Urinary bladder (tissue), 3 donors: ENCODE measurements at regions not wholly inside any gene's neighbourhood (a gene's known extent, or its start where the extent isn't known, plus 50 kb on each side); places are given as distances from the start of the nearest gene placed in this dataset.

Experiments
- DNase-seq: peaks from one replicate; pipeline ENCODE4 v3.0.0-alpha.2; 2015; ENCODE audit errors: extremely low spot score
- H3K27ac ChIP-seq: one replicate; pipeline ENCODE4 v1.5.1; 2013; ENCODE audit warnings: low read depth, mild to moderate bottlenecking, moderate library complexity
- H3K36me3 ChIP-seq: one replicate; pipeline ENCODE4 v1.6.1; 2013; ENCODE audit warnings: mild to moderate bottlenecking, moderate library complexity; ENCODE audit not compliant: insufficient read depth
- H3K4me1 ChIP-seq: one replicate; pipeline ENCODE4 v1.6.1; 2013; ENCODE audit warnings: mild to moderate bottlenecking, moderate library complexity; ENCODE audit not compliant: insufficient read depth
- H3K4me3 ChIP-seq: one replicate; pipeline ENCODE4 v1.5.1; 2013; ENCODE audit warnings: low read depth, low read length
- WGBS: extraction: QIAGEN DNeasy Blood & Tissue Kit; methylation state at CpG from one replicate; pipeline ENCODE4 v1.1.7; 2013; 5-methylcytosine and 5-hydroxymethylcytosine counted together
- donor health status: healthy with polysubstance abuse.
- donor health status: healthy.

- H3K4me1 ChIP-seq: peaks cover 3% of the 10 kb centered on the region
- H3K36me3 ChIP-seq: no peaks in the 10 kb centered on the region
- WGBS: 79% methylated on average over 1 of the region's 1 CpG
- H3K4me3 ChIP-seq: no peak overlapping the region
- no peak for DNase-seq
- H3K27ac ChIP-seq: no peak overlapping the region
Measured at GRCh38 chr2:138435701-138436100, 65.9 kb upstream of the SPOPL start.

- no peak for DNase-seq
- no peaks in the 10 kb centered on the region for H3K36me3 ChIP-seq
- no peak overlapping the region for H3K4me3 ChIP-seq
- 93% methylated on average over 2 of the region's 2 CpGs for WGBS
- H3K4me1 ChIP-seq: peaks cover 2% of the 10 kb centered on the region
- H3K27ac ChIP-seq: no peak overlapping the region
Measured at GRCh38 chr2:138439733-138440132, 61.8 kb upstream of the SPOPL start.

GRCh38 chr2:138440759-138441158 is 60.8 kb upstream of the SPOPL start:
- H3K36me3 ChIP-seq: no peaks in the 10 kb centered on the region
- DNase-seq: no peak
- H3K4me1 ChIP-seq: peaks cover 2% of the 10 kb centered on the region
- no peak overlapping the region for H3K4me3 ChIP-seq
- 93% methylated on average over 1 of the region's 1 CpG for WGBS
- no peak overlapping the region for H3K27ac ChIP-seq

GRCh38 chr2:138441916-138442315 is 59.7 kb upstream of the SPOPL start:
- Histone ChIP-seq H3K36me3 (no peaks in the 10 kb centered on the region), H3K4me1 (peaks cover 2% of the 10 kb centered on the region), H3K4me3 (no peak overlapping the region), H3K27ac (no peak overlapping the region)
- 94% methylated on average over 3 of the region's 3 CpGs for WGBS
- no peak for DNase-seq

GRCh38 chr2:138444411-138444810 is 57.2 kb upstream of the SPOPL start:
- 50% methylated on average over 4 of the region's 4 CpGs for WGBS
- Histone ChIP-seq H3K27ac (no peak overlapping the region), H3K36me3 (no peaks in the 10 kb centered on the region), H3K4me1 (peaks cover 2% of the 10 kb centered on the region), H3K4me3 (no peak overlapping the region)
- DNase-seq: no peak

- no peak for DNase-seq
- 68% methylated on average over 1 of the region's 1 CpG for WGBS
- peaks cover 2% of the 10 kb centered on the region for H3K4me1 ChIP-seq
- no peak overlapping the region for H3K4me3 ChIP-seq
- no peak overlapping the region for H3K27ac ChIP-seq
- H3K36me3 ChIP-seq: no peaks in the 10 kb centered on the region
Measured at GRCh38 chr2:138445227-138445626, 56.3 kb upstream of the SPOPL start.

GRCh38 chr2:138446043-138446442 is 55.5 kb upstream of the SPOPL start:
- WGBS: 79% methylated on average over 5 of the region's 5 CpGs
- Histone ChIP-seq H3K36me3 (no peaks in the 10 kb centered on the region), H3K4me3 (no peak overlapping the region), H3K4me1 (peaks cover 2% of the 10 kb centered on the region), H3K27ac (no peak overlapping the region)
- no peak for DNase-seq

- peaks cover 2% of the 10 kb centered on the region for H3K4me1 ChIP-seq
- H3K27ac ChIP-seq: no peak overlapping the region
- no peak overlapping the region for H3K4me3 ChIP-seq
- no peaks in the 10 kb centered on the region for H3K36me3 ChIP-seq
- no peak for DNase-seq
- WGBS: 75% methylated on average over 2 of the region's 2 CpGs
Measured at GRCh38 chr2:138447889-138448570, 53.5 kb upstream of the SPOPL start.
